GM12875 (cell line): ENCODE measurements at regions not wholly inside any gene's neighbourhood (a gene's known extent, or its start where the extent isn't known, plus 50 kb on each side); places are given as distances from the start of the nearest gene placed in this dataset.

ENCODE experiments used
- H3K4me3 ChIP-seq: one replicate; pipeline ENCODE4 v1.5.1; 2011; ENCODE audit warnings: low read depth, low read length, control low read depth
- TF ChIP-seq, protein P1 (sequence below): IDR thresholded peaks from 2 replicates; pipeline ENCODE4 v1.5.1; 2011; ENCODE audit warnings: low read depth, mild to moderate bottlenecking, control low read depth, inconsistent platforms, low read length, moderate library complexity, borderline replicate concordance; ENCODE audit not compliant: insufficient read depth

DNA sequence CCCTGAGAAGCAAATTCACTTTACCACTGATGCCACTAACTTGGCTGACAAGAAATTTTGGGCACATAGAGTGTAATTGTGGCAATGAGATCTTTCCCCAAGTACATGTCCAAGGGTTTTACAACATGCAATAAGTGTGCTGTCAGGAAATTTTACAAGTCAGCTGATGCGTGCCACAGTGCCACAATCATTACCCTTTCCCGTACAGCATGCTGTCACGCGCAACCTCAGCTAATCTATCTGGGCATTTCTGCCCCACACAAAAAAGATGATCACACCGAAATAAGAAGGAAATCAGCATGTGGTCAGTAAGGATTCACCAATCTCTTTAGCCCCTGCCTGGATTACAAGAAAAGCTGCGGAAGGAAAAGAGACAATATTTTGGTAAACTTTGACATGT is 163.6 kb upstream of the PREP start:
- no peak overlapping the region for H3K4me3 ChIP-seq

DNA sequence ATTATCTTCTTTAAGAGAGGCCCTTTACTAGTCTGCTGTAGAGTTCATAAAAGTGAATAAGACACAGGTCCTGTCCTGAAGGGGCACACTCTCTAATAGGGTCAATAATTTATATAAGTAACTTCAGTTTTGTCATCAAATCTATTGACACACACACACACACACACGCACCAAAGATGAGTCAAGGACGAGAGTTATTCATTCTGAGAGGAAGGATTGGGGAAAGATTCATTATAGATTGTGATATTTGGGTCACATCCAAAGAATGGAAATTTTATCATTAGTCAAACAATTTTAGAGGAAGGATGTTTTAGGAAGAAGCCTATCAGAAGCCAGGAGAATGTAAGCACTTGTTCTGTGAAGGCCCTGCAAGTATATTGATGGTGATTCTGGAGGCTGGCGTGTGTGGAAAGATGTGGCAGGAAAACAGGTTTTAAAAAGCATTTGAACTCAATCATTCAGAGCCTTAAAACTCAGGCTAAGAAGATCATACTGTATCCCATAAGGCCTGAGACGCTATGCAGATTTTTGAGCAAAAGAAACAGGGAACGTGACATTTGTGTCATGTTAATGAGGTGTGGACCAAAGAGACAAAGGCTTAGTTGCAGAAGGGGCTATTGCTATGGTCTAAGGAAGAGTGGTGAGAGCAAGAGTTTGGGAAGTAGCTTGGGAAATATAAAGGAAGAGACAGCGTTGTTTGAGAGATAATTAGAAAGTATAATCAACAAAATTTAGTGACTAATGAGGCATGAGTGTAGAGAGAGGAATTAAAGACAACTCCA is 161.4 kb upstream of the PREP start:
- TF ChIP-seq, protein P1, sequence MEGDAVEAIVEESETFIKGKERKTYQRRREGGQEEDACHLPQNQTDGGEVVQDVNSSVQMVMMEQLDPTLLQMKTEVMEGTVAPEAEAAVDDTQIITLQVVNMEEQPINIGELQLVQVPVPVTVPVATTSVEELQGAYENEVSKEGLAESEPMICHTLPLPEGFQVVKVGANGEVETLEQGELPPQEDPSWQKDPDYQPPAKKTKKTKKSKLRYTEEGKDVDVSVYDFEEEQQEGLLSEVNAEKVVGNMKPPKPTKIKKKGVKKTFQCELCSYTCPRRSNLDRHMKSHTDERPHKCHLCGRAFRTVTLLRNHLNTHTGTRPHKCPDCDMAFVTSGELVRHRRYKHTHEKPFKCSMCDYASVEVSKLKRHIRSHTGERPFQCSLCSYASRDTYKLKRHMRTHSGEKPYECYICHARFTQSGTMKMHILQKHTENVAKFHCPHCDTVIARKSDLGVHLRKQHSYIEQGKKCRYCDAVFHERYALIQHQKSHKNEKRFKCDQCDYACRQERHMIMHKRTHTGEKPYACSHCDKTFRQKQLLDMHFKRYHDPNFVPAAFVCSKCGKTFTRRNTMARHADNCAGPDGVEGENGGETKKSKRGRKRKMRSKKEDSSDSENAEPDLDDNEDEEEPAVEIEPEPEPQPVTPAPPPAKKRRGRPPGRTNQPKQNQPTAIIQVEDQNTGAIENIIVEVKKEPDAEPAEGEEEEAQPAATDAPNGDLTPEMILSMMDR, result no peak
- no peak overlapping the region for H3K4me3 ChIP-seq

More for the DNA sequence above, 163.6 kb upstream of the PREP start:
- TF ChIP-seq, protein P1, result no peak

DNA sequence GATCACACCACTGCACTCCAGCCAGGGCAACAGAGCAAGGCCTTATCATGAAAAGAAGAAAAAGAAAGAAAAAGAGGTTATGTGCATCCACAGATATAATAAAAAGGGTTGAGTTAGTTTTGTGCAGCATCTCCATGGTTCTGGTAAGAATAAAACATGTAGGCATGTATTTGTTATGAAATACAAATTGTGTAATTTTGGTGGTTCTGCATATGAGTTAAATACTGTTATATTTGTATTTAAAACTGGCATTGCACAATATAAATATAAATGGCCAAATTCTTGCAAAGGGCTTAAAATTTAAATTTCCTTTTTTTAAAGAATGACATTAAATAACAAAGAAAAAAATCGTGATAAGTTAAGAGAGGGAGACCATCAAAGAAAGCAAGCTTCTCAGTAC is 159.1 kb upstream of the PREP start:
- TF ChIP-seq, protein P1, result no peak
- no peak overlapping the region for H3K4me3 ChIP-seq

GRCh38 chr6:105561486-105561885 is 158.6 kb upstream of the PREP start:
- TF ChIP-seq, protein P1, result no peak
- H3K4me3 ChIP-seq, result no peak overlapping the region

- TF ChIP-seq, protein P1, result no peak
- no peak overlapping the region for H3K4me3 ChIP-seq
These were observed 157.8 kb upstream of the PREP start for GRCh38 chr6:105560611-105561066.

GRCh38 chr6:105557291-105557690 is 154.4 kb upstream of the PREP start:
- no peak overlapping the region for H3K4me3 ChIP-seq
- TF ChIP-seq, protein P1, result no peak

DNA sequence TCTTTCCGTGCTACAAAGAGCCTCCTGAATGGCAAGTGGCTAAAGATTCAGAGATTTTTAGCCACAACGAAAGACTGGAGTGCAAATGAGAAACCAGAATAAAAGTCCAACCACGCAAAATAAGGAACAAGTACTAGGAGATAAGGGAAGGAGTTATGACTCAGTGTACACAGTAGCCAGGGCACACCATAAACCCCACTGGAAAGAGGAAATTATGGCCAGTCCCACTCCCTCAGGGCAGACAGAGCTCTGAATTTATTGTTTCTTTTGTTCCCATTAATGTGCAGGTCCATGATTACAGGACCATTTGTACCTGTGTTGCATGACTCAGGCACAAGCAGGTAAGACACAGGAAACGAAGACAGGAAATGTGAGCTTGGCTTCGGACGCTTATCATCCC is 150.3 kb upstream of the PREP start:
- TF ChIP-seq, protein P1, result no peak
- H3K4me3 ChIP-seq, result no peak overlapping the region
